GM23338 (cell line): ENCODE measurements at regions not wholly inside any gene's neighbourhood (a gene's known extent, or its start where the extent isn't known, plus 50 kb on each side); places are given as distances from the start of the nearest gene placed in this dataset.

ENCODE experiments used
- ATAC-seq: fragments of 200-7000 bp; cut with Tn5 transposase; 3 replicates; pipeline ENCODE4 v1.9.1; 2020
- DNase-seq: peaks from one replicate; pipeline ENCODE4 v3.0.0-alpha.2; 2015; ENCODE audit warnings: low spot score
- H2AFZ ChIP-seq: fragments of 200-600 bp; sonication (generic); 2 replicates; pipeline ENCODE4 v1.8.0; 2016; ENCODE audit warnings: antibody characterized with exemption, mild to moderate bottlenecking, moderate library complexity
- H3F3A ChIP-seq: fragments of 200-600 bp; sonication (generic); replicated peaks from 2 replicates; pipeline ENCODE4 v1.8.0; 2017; ENCODE audit warnings: antibody characterized with exemption, mixed run types, low read depth
- H3K27ac ChIP-seq: fragments of 200-600 bp; sonication (generic); 2 replicates; pipeline ENCODE4 v1.6.1; 2016; ENCODE audit warnings: low read depth
- H3K27me3 ChIP-seq: fragments of 200-600 bp; sonication (generic); 2 replicates; pipeline ENCODE4 v1.8.0; 2016; ENCODE audit warnings: mild to moderate bottlenecking, mixed run types, moderate library complexity; ENCODE audit not compliant: insufficient read depth
- H3K36me3 ChIP-seq: fragments of 200-600 bp; sonication (generic); 2 replicates; pipeline ENCODE4 v1.8.0; 2016; ENCODE audit warnings: mild to moderate bottlenecking; ENCODE audit not compliant: insufficient read depth
- H3K4me1 ChIP-seq: fragments of 200-600 bp; sonication (generic); 2 replicates; pipeline ENCODE4 v1.8.0; 2016; ENCODE audit warnings: mild to moderate bottlenecking, moderate library complexity; ENCODE audit not compliant: insufficient read depth
- H3K4me2 ChIP-seq: fragments of 200-600 bp; sonication (generic); 2 replicates; pipeline ENCODE4 v1.7.1; 2017; ENCODE audit warnings: mixed run types
- H3K4me3 ChIP-seq: fragments of 200-600 bp; sonication (generic); 2 replicates; pipeline ENCODE4 v1.6.1; 2016; ENCODE audit warnings: mixed run types
- H3K79me2 ChIP-seq: fragments of 200-600 bp; sonication (generic); replicated peaks from 2 replicates; pipeline ENCODE4 v1.8.0; 2017; ENCODE audit warnings: mild to moderate bottlenecking; ENCODE audit not compliant: insufficient read depth
- H3K9me2 ChIP-seq: fragments of 200-600 bp; sonication (generic); 2 replicates; pipeline ENCODE4 v1.8.0; 2017; ENCODE audit not compliant: insufficient read depth
- H4K20me1 ChIP-seq: fragments of 200-600 bp; sonication (generic); replicated peaks from 2 replicates; pipeline ENCODE4 v1.8.0; 2017; ENCODE audit warnings: mild to moderate bottlenecking; ENCODE audit not compliant: insufficient read depth
- H3K27ac Mint-ChIP-seq: 2 replicates; pipeline ENCODE4 v1.8.0; 2020; ENCODE audit warnings: inconsistent platforms, mild to moderate bottlenecking, moderate library complexity, mixed read lengths
- H3K27me3 Mint-ChIP-seq: 3 replicates; pipeline ENCODE4 v1.8.0; 2022; ENCODE audit warnings: low read depth, mild to moderate bottlenecking, moderate library complexity, mixed read lengths, inconsistent platforms; ENCODE audit not compliant: insufficient read depth, poor library complexity
- H3K36me3 Mint-ChIP-seq: 3 replicates; pipeline ENCODE4 v1.8.0; 2021; ENCODE audit warnings: low read depth, mild to moderate bottlenecking, inconsistent platforms, moderate library complexity, mixed read lengths
- H3K4me1 Mint-ChIP-seq: 3 replicates; pipeline ENCODE4 v1.8.0; 2020; ENCODE audit warnings: mild to moderate bottlenecking, inconsistent platforms, mixed read lengths
- H3K4me3 Mint-ChIP-seq: 3 replicates; pipeline ENCODE4 v1.8.0; 2021; ENCODE audit warnings: moderate library complexity, mild to moderate bottlenecking, inconsistent platforms, mixed read lengths
- H3K9me3 Mint-ChIP-seq: 3 replicates; pipeline ENCODE4 v1.8.0; 2020; ENCODE audit warnings: moderate library complexity, mild to moderate bottlenecking, inconsistent platforms, mixed read lengths
- CREB1 ChIP-seq: fragments of 250-450 bp; sonication (Bioruptor Pico); IDR thresholded peaks from 2 replicates; pipeline ENCODE4 v1.5.0; 2020; ENCODE audit warnings: low read depth, mild to moderate bottlenecking, moderate library complexity
- ETS1 ChIP-seq: IDR thresholded peaks from 2 replicates; pipeline ENCODE4 v1.6.1; 2016; ENCODE audit warnings: antibody characterized with exemption
- EZH2 ChIP-seq: fragments of 200-600 bp; sonication (generic); IDR thresholded peaks from one replicate; pipeline ENCODE4 v1.8.0; 2017; ENCODE audit warnings: antibody characterized with exemption, mild to moderate bottlenecking, low read depth; ENCODE audit not compliant: unreplicated experiment
- EZH2phosphoT487 ChIP-seq: fragments of 200-600 bp; sonication (generic); IDR thresholded peaks from one replicate; pipeline ENCODE4 v1.8.1; 2018; ENCODE audit warnings: antibody characterized with exemption; ENCODE audit not compliant: unreplicated experiment
- JUNB ChIP-seq: IDR thresholded peaks from one replicate; pipeline ENCODE4 v1.6.1; 2016; ENCODE audit warnings: antibody characterized with exemption; ENCODE audit not compliant: unreplicated experiment
- NANOG ChIP-seq: IDR thresholded peaks from 2 replicates; pipeline ENCODE4 v1.6.1; 2016; ENCODE audit warnings: antibody characterized with exemption, borderline replicate concordance
- POLR2AphosphoS5 ChIP-seq: IDR thresholded peaks from 2 replicates; pipeline ENCODE4 v1.6.1; 2016; ENCODE audit warnings: antibody characterized with exemption, low read depth
- REST ChIP-seq: IDR thresholded peaks from one replicate; pipeline ENCODE4 v1.6.1; 2018; ENCODE audit warnings: antibody characterized with exemption; ENCODE audit not compliant: unreplicated experiment
- STAT1 ChIP-seq: IDR thresholded peaks from one replicate; pipeline ENCODE4 v1.6.1; 2016; ENCODE audit warnings: antibody characterized with exemption; ENCODE audit not compliant: unreplicated experiment
- ZNF114 ChIP-seq: fragments of 250-450 bp; sonication (Bioruptor Pico); IDR thresholded peaks from 2 replicates; pipeline ENCODE4 v1.5.0; 2020; ENCODE audit warnings: mild to moderate bottlenecking, moderate library complexity
- ZNF331 ChIP-seq: fragments of 250-450 bp; sonication (Bioruptor Pico); IDR thresholded peaks from 2 replicates; pipeline ENCODE4 v1.5.0; 2020; ENCODE audit warnings: low read depth, mild to moderate bottlenecking, moderate library complexity
- ZNF462 ChIP-seq: fragments of 250-450 bp; sonication (Bioruptor Pico); IDR thresholded peaks from 2 replicates; pipeline ENCODE4 v1.5.0; 2020; ENCODE audit warnings: mild to moderate bottlenecking, moderate library complexity
- TF ChIP-seq, protein P1 (sequence below), 2 experiments: fragments of 200-600 bp in 1 of 2; sonication (generic) in 1 of 2; conservative IDR thresholded peaks; 2 replicates each; pipeline versions ENCODE4 v1.5.1 to v1.6.1; 2016 to 2017; ENCODE audit warnings: antibody characterized with exemption in 2 of 2, low read depth in 2 of 2, mild to moderate bottlenecking in 2 of 2, moderate library complexity in 1 of 2

DNA sequence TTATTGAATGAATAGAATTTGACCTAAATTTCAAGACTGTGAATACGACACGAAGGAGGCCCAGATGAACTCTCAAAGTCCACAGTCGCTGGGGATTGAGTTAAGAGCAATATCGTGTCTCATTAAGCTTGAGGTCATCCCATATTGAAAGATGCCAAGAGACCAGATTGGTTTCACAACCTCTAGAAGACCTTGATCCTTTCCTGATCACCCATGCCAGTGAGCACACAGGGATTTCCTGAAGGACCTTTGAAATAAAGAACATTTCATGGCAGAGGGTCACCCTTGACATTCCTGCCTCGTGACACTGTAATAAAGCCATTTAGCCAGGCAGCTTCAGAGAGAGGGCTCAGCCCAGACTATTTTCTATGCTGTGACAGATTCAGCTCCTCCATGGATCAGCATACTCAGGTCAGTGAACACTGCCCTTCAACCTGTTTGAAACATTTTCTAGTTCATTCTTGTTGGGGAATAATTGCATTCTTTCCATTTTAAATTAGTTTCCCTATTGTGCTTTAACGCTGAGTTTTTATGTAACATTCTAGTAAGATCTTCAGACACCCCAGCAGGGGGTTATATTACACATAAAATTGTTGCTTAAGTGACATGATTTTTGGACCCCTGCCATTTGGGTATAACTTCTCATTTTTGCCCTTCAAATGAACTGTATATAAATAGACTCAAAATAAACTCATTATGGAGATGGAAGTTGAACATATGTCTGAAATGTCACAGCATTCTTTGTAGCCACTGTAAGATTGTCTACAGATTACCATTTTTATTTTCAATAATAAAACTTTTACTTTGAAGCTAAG is 213.2 kb downstream of the C12orf50 start:
- Histone ChIP-seq H3K79me2 (no peaks in the 10 kb centered on the region), H3K4me2 (no peak overlapping the region), H3K27ac (no peak overlapping the region), H3K4me1 (no peaks in the 10 kb centered on the region), H3K36me3 (no peaks in the 10 kb centered on the region), H2AFZ (no peak overlapping the region), H4K20me1 (no peaks in the 10 kb centered on the region), H3F3A (no peaks in the 10 kb centered on the region), H3K9me2 (peaks cover 11% of the 10 kb centered on the region), H3K27me3 (no peaks in the 10 kb centered on the region), H3K4me3 (no peak overlapping the region)
- no peaks in the 10 kb centered on the region for H3K36me3 Mint-ChIP-seq
- H3K4me3 Mint-ChIP-seq, result no peak overlapping the region
- H3K27me3 Mint-ChIP-seq, result no peaks in the 10 kb centered on the region
- peaks cover 4% of the 10 kb centered on the region; the same call in 2 of the 3 replicates for H3K9me3 Mint-ChIP-seq
- DNase-seq, result no peak
- H3K4me1 Mint-ChIP-seq, result peaks cover 2% of the 10 kb centered on the region; the same call in 2 of the 3 replicates
- no peak for ATAC-seq
- TF ChIP-seq REST, result no peak
- TF ChIP-seq CREB1, result no peak
- TF ChIP-seq POLR2AphosphoS5, result no peak
- TF ChIP-seq NANOG, result no peak
- TF ChIP-seq ZNF114 (CRISPR knock-in tag), result no peak
- TF ChIP-seq JUNB, result no peak
- no peak for TF ChIP-seq EZH2phosphoT487
- TF ChIP-seq STAT1, result no peak
- no peak for TF ChIP-seq EZH2
- no peak for TF ChIP-seq ZNF331 (CRISPR knock-in tag)
- TF ChIP-seq ZNF462, result no peak
- TF ChIP-seq, protein P1, sequence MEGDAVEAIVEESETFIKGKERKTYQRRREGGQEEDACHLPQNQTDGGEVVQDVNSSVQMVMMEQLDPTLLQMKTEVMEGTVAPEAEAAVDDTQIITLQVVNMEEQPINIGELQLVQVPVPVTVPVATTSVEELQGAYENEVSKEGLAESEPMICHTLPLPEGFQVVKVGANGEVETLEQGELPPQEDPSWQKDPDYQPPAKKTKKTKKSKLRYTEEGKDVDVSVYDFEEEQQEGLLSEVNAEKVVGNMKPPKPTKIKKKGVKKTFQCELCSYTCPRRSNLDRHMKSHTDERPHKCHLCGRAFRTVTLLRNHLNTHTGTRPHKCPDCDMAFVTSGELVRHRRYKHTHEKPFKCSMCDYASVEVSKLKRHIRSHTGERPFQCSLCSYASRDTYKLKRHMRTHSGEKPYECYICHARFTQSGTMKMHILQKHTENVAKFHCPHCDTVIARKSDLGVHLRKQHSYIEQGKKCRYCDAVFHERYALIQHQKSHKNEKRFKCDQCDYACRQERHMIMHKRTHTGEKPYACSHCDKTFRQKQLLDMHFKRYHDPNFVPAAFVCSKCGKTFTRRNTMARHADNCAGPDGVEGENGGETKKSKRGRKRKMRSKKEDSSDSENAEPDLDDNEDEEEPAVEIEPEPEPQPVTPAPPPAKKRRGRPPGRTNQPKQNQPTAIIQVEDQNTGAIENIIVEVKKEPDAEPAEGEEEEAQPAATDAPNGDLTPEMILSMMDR (conservative IDR thresholded peaks at IDR 0.05; ENCODE audit: low read depth in 2 of 2), result no peak
- no peak for TF ChIP-seq ETS1
- H3K27ac Mint-ChIP-seq, result no peak overlapping the region
